ENCODE measurements at regions not wholly inside any gene's neighbourhood (a gene's known extent, or its start where the extent isn't known, plus 50 kb on each side); places are given as distances from the start of the nearest gene placed in this dataset.

GRCh38 chr9:135283671-135284070, 195.9 kb upstream of the PPP1R26 start:
- no peak for TF ChIP-seq TAF1 (IDR thresholded peaks at IDR 0.05; ENCODE audit: borderline replicate concordance, insufficient read depth, low read length)

- TF ChIP-seq TAF1 (IDR thresholded peaks at IDR 0.05; ENCODE audit: borderline replicate concordance, insufficient read depth, low read length) (no peak), REST (IDR thresholded peaks at IDR 0.05; ENCODE audit: insufficient read depth in 1 of 2, low read depth in 2 of 2, low read length in 2 of 2) (no peak)
Observed at GRCh38 chr9:135284386-135285134, 195.0 kb upstream of the PPP1R26 start.

- TF ChIP-seq SIN3A (IDR thresholded peaks at IDR 0.05; ENCODE audit: borderline replicate concordance, insufficient read depth, low read length) (no peak), FOXP2 (optimal IDR thresholded peaks at IDR 0.05; ENCODE audit: borderline replicate concordance, extremely low read depth, extremely low read length, insufficient read depth) (no peak), POLR2AphosphoS5 (IDR thresholded peaks at IDR 0.05; ENCODE audit: low read depth, low read length) (no peak), REST (IDR thresholded peaks at IDR 0.05; ENCODE audit: insufficient read depth in 1 of 2, low read depth in 2 of 2, low read length in 2 of 2) (no peak), TAF1 (IDR thresholded peaks at IDR 0.05; ENCODE audit: borderline replicate concordance, insufficient read depth, low read length) (no peak)
Observed at GRCh38 chr9:135286961-135287360, 192.6 kb upstream of the PPP1R26 start.

GRCh38 chr9:135287627-135288026, 192.0 kb upstream of the PPP1R26 start:
- no peak for TF ChIP-seq FOXP2 (optimal IDR thresholded peaks at IDR 0.05; ENCODE audit: borderline replicate concordance, extremely low read depth, extremely low read length, insufficient read depth)
- TF ChIP-seq TAF1 (IDR thresholded peaks at IDR 0.05; ENCODE audit: borderline replicate concordance, insufficient read depth, low read length): no peak
- no peak for TF ChIP-seq REST (IDR thresholded peaks at IDR 0.05; ENCODE audit: insufficient read depth in 1 of 2, low read depth in 2 of 2, low read length in 2 of 2)
- TF ChIP-seq SIN3A (IDR thresholded peaks at IDR 0.05; ENCODE audit: borderline replicate concordance, insufficient read depth, low read length): no peak
- TF ChIP-seq POLR2AphosphoS5 (IDR thresholded peaks at IDR 0.05; ENCODE audit: low read depth, low read length): no peak

GRCh38 chr9:135288054-135288453, 191.5 kb upstream of the PPP1R26 start:
- TF ChIP-seq FOXP2 (optimal IDR thresholded peaks at IDR 0.05; ENCODE audit: borderline replicate concordance, extremely low read depth, extremely low read length, insufficient read depth): no peak
- no peak for TF ChIP-seq TAF1 (IDR thresholded peaks at IDR 0.05; ENCODE audit: borderline replicate concordance, insufficient read depth, low read length)
- no peak for TF ChIP-seq REST (IDR thresholded peaks at IDR 0.05; ENCODE audit: insufficient read depth in 1 of 2, low read depth in 2 of 2, low read length in 2 of 2)
- no peak for TF ChIP-seq POLR2AphosphoS5 (IDR thresholded peaks at IDR 0.05; ENCODE audit: low read depth, low read length)
- TF ChIP-seq SIN3A (IDR thresholded peaks at IDR 0.05; ENCODE audit: borderline replicate concordance, insufficient read depth, low read length): no peak
